ENCODE measurements at regions not wholly inside any gene's neighbourhood (a gene's known extent, or its start where the extent isn't known, plus 50 kb on each side); places are given as distances from the start of the nearest gene placed in this dataset.

DNA sequence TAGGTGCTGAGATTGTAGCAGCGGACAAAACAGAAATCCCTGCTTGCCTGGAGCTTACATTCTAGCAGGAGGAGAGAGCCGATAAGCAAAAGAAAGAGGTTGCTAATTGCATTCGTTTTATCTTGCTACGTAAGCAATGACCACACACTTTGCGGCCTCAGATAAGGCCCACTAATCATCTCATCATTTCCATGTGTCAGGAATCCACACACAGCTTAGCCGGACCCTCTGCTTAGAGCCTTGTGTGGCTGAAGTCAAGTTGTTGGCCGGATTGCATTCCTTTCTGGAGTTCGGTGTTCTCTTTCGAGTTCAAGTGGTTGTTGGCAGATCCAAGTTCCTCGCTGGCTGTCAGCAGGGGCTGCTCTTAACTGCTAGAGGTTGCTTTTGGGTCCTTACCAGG lies 101.6 kb downstream of the CHST1 start:
- TF ChIP-seq, protein P1, sequence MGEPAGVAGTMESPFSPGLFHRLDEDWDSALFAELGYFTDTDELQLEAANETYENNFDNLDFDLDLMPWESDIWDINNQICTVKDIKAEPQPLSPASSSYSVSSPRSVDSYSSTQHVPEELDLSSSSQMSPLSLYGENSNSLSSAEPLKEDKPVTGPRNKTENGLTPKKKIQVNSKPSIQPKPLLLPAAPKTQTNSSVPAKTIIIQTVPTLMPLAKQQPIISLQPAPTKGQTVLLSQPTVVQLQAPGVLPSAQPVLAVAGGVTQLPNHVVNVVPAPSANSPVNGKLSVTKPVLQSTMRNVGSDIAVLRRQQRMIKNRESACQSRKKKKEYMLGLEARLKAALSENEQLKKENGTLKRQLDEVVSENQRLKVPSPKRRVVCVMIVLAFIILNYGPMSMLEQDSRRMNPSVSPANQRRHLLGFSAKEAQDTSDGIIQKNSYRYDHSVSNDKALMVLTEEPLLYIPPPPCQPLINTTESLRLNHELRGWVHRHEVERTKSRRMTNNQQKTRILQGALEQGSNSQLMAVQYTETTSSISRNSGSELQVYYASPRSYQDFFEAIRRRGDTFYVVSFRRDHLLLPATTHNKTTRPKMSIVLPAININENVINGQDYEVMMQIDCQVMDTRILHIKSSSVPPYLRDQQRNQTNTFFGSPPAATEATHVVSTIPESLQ (CRISPR knock-in tag; IDR thresholded peaks at IDR 0.05), result no peak
- TF ChIP-seq, protein P2, sequence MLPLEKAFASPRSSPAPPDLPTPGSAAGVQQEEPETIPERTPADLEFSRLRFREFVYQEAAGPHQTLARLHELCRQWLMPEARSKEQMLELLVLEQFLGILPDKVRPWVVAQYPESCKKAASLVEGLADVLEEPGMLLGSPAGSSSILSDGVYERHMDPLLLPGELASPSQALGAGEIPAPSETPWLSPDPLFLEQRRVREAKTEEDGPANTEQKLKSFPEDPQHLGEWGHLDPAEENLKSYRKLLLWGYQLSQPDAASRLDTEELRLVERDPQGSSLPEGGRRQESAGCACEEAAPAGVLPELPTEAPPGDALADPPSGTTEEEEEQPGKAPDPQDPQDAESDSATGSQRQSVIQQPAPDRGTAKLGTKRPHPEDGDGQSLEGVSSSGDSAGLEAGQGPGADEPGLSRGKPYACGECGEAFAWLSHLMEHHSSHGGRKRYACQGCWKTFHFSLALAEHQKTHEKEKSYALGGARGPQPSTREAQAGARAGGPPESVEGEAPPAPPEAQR (CRISPR knock-in tag; IDR thresholded peaks at IDR 0.05), result no peak
- TF ChIP-seq, protein P3, sequence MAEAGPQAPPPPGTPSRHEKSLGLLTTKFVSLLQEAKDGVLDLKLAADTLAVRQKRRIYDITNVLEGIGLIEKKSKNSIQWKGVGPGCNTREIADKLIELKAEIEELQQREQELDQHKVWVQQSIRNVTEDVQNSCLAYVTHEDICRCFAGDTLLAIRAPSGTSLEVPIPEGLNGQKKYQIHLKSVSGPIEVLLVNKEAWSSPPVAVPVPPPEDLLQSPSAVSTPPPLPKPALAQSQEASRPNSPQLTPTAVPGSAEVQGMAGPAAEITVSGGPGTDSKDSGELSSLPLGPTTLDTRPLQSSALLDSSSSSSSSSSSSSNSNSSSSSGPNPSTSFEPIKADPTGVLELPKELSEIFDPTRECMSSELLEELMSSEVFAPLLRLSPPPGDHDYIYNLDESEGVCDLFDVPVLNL (CRISPR knock-in tag; IDR thresholded peaks at IDR 0.05; ENCODE audit: borderline replicate concordance, low read depth), result no peak
- TF ChIP-seq, protein P4, sequence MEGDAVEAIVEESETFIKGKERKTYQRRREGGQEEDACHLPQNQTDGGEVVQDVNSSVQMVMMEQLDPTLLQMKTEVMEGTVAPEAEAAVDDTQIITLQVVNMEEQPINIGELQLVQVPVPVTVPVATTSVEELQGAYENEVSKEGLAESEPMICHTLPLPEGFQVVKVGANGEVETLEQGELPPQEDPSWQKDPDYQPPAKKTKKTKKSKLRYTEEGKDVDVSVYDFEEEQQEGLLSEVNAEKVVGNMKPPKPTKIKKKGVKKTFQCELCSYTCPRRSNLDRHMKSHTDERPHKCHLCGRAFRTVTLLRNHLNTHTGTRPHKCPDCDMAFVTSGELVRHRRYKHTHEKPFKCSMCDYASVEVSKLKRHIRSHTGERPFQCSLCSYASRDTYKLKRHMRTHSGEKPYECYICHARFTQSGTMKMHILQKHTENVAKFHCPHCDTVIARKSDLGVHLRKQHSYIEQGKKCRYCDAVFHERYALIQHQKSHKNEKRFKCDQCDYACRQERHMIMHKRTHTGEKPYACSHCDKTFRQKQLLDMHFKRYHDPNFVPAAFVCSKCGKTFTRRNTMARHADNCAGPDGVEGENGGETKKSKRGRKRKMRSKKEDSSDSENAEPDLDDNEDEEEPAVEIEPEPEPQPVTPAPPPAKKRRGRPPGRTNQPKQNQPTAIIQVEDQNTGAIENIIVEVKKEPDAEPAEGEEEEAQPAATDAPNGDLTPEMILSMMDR (IDR thresholded peaks at IDR 0.05), result no peak
- TF ChIP-seq FOXJ3 (CRISPR knock-in tag; IDR thresholded peaks at IDR 0.05; ENCODE audit: borderline replicate concordance) (no peak), NFYB (CRISPR knock-in tag; conservative IDR thresholded peaks at IDR 0.05; ENCODE audit: low read depth) (no peak), TP53 (CRISPR knock-in tag; IDR thresholded peaks at IDR 0.05) (no peak), ZNF416 (CRISPR knock-in tag; IDR thresholded peaks at IDR 0.05) (no peak), MYBL2 (CRISPR knock-in tag; IDR thresholded peaks at IDR 0.05) (no peak)
- TF ChIP-seq, protein P5, sequence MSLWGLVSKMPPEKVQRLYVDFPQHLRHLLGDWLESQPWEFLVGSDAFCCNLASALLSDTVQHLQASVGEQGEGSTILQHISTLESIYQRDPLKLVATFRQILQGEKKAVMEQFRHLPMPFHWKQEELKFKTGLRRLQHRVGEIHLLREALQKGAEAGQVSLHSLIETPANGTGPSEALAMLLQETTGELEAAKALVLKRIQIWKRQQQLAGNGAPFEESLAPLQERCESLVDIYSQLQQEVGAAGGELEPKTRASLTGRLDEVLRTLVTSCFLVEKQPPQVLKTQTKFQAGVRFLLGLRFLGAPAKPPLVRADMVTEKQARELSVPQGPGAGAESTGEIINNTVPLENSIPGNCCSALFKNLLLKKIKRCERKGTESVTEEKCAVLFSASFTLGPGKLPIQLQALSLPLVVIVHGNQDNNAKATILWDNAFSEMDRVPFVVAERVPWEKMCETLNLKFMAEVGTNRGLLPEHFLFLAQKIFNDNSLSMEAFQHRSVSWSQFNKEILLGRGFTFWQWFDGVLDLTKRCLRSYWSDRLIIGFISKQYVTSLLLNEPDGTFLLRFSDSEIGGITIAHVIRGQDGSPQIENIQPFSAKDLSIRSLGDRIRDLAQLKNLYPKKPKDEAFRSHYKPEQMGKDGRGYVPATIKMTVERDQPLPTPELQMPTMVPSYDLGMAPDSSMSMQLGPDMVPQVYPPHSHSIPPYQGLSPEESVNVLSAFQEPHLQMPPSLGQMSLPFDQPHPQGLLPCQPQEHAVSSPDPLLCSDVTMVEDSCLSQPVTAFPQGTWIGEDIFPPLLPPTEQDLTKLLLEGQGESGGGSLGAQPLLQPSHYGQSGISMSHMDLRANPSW (CRISPR knock-in tag; conservative IDR thresholded peaks at IDR 0.05; ENCODE audit: low read depth), result no peak
- TF ChIP-seq, protein P6, sequence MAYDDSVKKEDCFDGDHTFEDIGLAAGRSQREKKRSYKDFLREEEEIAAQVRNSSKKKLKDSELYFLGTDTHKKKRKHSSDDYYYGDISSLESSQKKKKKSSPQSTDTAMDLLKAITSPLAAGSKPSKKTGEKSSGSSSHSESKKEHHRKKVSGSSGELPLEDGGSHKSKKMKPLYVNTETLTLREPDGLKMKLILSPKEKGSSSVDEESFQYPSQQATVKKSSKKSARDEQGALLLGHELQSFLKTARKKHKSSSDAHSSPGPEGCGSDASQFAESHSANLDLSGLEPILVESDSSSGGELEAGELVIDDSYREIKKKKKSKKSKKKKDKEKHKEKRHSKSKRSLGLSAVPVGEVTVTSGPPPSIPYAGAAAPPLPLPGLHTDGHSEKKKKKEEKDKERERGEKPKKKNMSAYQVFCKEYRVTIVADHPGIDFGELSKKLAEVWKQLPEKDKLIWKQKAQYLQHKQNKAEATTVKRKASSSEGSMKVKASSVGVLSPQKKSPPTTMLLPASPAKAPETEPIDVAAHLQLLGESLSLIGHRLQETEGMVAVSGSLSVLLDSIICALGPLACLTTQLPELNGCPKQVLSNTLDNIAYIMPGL (CRISPR knock-in tag; IDR thresholded peaks at IDR 0.05), result no peak
- TF ChIP-seq, protein P7, sequence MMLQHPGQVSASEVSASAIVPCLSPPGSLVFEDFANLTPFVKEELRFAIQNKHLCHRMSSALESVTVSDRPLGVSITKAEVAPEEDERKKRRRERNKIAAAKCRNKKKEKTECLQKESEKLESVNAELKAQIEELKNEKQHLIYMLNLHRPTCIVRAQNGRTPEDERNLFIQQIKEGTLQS (CRISPR knock-in tag; conservative IDR thresholded peaks at IDR 0.05), result no peak
- TF ChIP-seq, protein P8, sequence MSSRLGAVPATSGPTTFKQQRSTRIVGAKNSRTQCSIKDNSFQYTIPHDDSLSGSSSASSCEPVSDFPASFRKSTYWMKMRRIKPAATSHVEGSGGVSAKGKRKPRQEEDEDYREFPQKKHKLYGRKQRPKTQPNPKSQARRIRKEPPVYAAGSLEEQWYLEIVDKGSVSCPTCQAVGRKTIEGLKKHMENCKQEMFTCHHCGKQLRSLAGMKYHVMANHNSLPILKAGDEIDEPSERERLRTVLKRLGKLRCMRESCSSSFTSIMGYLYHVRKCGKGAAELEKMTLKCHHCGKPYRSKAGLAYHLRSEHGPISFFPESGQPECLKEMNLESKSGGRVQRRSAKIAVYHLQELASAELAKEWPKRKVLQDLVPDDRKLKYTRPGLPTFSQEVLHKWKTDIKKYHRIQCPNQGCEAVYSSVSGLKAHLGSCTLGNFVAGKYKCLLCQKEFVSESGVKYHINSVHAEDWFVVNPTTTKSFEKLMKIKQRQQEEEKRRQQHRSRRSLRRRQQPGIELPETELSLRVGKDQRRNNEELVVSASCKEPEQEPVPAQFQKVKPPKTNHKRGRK (CRISPR knock-in tag; IDR thresholded peaks at IDR 0.05; ENCODE audit: borderline replicate concordance), result no peak
